ENCODE measurements at regions not wholly inside any gene's neighbourhood (a gene's known extent, or its start where the extent isn't known, plus 50 kb on each side); places are given as distances from the start of the nearest gene placed in this dataset.

- no peak for DNase-seq
These were observed 71.9 kb downstream of the OAT start for GRCh38 chr10:124346831-124347230.

DNA sequence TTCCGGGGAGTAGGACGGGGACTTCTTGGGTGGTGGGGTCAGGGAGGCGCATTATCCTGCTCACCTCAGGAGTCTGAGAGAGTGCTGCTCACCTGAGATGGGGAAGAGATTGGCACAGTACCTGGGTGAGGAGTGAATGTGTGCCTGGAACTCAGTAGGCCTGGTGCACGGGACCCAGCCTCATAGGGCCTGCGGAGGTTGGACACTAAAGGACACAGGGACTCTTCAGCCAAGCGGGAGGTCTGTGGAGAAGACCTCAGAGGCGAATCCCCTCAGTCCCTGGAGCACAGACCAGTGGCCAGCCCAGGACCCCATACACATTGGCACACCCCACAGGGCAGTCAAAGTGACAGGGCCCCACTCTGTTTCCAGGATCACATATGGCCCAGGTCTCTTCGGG is 73.2 kb downstream of the OAT start:
- no peak for DNase-seq

DNA sequence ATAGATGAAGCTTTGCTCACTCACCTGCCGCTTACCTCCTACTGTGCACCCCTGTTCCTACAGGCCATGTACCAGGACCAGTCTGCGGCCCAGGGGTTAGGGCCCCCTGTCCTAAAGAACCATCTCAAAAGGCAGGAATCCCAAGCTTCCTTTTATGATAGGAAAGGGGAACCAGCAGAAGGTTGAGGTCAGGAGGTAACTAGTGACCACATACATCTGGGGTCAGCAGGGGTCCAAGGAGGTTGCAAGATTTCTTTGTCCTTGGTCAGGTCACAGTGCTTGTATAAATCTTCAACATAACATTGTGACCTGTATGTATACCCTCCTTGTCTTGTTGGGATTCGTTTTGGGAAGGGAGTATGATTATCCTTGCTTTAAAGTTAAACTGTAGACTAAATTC is 73.8 kb downstream of the OAT start:
- DNase-seq, result no peak

- DNase-seq, result no peak
These were observed 74.5 kb downstream of the OAT start for GRCh38 chr10:124344266-124344590.

- DNase-seq, result no peak
These were observed 75.1 kb downstream of the OAT start for GRCh38 chr10:124343351-124344265.

GRCh38 chr10:124342821-124343170 is 75.9 kb downstream of the OAT start:
- DNase-seq, result no peak

DNA sequence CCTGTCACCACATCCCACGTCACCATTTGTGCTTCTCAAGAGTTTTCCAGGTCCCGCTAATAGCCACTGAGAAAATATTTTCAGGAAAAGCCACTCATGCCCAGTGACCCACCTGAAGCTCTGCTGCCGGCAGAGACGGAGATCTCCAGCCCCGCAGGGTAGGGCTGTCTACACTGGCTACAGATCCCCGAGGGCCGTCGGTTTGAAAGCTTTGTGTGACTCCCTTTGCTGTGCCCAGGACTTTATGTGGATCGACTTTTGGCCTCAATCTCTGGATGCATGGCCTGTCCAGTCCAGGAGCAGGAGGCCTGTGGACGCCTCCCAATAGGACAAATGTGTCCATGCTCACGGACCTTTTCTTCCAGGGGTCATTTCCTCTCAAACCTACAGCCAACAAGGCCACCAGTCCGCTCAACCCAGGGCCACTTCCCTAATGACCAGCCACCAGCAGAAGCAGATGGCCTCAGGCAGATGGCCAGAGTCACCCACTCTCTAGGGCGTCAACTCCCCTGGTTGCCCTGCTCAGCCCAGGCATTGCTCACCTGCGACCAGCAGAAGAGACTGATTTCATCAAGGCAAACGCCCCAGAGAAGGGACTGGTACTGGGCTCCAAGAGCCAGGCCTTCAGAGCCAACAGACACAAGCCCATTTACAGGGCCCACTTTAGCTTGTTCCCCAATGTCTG is 76.4 kb downstream of the OAT start:
- no peak for DNase-seq

- no peak for DNase-seq
These were observed 77.0 kb downstream of the OAT start for GRCh38 chr10:124341768-124342135.

DNA sequence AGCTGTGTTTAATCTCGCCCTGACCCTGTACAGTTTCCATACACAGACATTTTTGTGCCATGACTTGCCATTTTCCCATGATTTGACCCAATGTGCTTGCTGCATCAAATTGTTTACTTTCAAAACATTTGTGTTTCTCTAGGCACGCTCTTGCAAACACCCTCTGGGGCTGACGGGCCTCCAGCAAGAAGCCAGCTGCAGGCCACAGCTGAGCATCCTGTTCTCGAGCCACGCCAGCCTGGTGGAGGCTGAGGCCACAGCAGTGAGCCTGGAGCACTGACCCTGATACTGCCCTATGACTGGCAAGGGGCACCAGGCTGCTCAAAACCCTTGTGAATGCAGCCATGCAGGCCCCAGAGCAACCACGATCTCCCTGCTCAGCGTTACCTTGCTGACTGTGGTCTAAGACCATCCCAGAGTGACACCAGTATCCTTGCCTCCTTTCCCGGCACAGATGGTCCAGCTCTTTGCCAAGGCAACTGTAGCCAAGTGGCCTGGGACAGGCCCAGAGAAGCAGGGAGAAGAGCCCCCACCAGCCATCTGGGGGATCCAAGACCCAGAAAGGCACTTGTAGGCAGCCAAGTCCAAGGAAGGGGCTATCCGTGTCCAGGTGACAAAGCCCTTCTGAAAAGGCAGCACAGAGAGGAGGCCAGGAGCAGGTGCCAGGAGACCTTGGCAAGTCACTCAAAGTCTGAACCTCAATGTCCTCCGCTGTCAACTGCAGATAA is 78.5 kb downstream of the OAT start:
- no peak for DNase-seq

DNA sequence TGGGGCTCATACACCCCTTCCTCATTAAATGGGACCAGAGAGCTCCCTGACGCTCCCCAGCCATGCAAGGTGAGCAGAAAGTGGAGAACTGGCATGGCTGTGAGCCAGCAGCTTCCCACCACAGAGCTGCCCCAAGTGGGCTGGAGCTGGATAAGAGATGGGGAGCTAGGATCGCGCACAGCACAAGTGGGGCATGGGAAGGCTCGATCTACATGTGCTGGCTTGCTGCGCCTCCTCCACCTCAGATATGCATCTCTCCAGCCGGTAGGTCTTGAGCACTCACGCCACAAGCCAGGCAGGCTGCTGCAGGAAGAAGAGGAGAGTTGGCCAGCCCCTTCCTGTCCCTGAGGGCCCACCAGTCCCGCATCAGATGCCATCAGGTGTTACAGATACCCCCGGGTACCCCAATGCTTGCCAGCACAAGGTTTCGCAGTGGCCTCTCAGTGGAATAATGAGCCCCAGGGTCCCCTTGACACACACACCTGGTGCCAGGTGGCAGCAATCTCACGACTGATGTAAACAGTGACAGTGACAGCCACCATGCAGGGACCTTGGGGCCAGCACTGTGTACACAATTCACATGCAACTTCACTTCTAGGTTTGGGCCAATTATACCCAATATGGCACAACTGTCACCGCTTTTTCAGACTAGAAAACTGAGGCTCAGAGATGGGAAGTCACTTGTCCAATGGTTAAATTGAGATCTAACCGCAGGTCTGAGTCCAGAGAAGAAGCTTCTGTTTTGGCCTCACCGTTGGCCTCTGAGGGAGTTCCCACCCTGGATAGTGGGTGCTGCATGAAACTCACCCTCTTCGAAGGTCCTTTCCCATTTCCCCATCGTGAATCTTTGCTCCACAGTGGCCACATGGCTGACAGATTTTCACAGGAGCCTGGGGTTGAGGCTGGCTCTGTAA is 79.3 kb downstream of the OAT start:
- no peak for DNase-seq

DNA sequence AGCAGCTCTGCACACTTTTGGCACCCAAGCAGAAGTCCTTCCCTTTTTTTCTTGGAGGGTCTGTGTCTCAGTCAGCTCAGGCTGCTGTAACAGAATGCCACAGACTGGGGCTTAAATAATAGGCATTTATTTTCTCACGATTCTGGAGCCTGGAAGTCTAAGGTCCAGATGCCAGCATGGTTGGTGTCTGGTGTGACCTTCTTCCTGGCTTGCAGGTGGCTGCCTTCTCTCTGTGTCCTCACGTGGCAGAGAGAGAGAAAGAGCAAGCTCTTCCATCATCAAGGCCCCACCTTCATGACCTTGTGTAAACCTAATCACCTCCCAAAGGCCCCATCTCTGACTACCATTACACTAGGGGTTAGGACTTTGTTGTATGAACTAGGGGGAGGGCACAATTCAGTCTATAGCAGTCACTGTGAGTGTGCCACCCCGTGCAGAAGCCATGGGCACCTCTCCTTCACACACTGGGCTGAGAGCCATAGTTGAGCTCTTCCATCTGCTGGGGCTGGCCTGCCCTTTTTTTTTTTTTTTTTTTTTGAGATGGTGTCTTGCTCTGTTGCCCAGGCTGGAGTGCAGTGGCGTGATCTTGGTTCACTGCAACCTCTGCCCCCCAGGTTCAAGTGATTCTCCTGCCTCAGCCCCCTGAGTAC is 80.3 kb downstream of the OAT start:
- no peak for DNase-seq

- DNase-seq, result no peak
These were observed 82.5 kb downstream of the OAT start for GRCh38 chr10:124336186-124336585.

DNA sequence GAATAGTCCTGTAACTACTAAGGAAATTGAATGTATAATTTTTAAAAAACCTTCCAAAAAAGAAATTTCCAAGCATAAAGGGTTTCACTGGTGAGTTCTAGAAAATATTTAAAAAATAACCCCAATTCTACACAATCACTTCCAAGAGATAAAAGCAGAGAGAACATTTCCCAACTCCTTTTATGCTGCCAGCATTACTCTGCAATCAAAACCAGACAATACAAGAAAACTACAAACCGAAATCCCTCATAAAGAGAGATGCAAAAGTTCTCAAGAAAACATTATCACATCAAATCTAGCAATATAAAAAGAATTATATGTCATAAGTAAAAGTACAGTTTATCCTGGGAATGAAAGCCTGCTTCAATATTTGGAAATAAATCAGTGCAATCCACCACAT is 84.8 kb downstream of the OAT start:
- DNase-seq, result no peak

DNA sequence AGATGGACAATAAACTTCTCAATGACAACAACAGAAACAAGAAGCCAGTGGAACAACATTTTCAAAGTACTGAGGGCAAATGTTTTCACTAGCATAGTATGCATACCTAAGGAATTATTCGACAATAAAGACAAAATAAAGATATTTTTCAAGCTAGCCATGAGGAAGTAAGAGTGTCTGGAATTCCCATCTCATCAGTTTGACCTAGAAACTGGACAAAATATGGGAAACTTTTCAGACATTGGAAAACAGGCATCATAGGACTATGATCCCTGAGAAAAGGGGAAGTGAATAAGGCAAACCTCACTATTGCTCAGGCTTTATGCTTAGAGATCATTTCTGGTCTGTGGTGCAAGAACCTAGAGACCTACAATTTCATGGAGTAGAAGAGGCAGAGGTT is 86.3 kb downstream of the OAT start:
- DNase-seq, result no peak

GRCh38 chr10:124329941-124330340 is 88.8 kb downstream of the OAT start:
- DNase-seq, result no peak

- DNase-seq, result no peak
These were observed 89.4 kb downstream of the OAT start for GRCh38 chr10:124329362-124329761.

GRCh38 chr10:124328477-124329220 is 90.1 kb downstream of the OAT start:
- DNase-seq, result no peak

DNA sequence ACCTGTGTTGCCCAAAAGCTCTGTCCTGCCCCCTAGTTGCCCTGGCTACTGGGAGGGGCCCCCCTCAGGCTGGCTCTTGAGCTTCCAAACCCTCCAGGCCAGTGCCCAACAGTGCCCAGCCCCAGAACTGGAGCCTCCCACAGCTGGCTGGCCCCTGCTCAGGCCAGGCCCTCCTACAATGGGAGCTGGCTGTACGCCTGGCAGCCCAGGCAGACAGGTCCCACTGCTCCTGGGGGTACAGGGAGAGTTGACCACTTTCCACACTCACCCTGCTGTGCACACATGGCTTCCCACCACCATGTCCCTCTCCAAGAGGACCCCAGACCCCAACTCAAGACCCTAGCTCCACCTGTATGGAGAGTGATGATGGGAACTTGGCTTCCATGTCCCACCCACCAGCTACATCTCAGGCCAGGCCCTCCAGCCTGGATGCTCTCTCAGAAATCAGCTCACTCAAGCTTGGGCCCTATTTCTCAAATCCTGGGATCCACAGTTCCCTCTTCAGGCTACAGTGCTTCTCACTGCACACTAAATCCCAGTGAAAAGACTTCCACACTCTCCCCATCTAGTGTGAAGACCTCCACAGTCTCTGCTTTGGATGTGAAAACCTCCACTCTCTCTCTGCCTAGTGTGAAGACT is 92.6 kb downstream of the OAT start:
- no peak for DNase-seq

- no peak for DNase-seq
These were observed 93.1 kb downstream of the OAT start for GRCh38 chr10:124325633-124325914.

DNA sequence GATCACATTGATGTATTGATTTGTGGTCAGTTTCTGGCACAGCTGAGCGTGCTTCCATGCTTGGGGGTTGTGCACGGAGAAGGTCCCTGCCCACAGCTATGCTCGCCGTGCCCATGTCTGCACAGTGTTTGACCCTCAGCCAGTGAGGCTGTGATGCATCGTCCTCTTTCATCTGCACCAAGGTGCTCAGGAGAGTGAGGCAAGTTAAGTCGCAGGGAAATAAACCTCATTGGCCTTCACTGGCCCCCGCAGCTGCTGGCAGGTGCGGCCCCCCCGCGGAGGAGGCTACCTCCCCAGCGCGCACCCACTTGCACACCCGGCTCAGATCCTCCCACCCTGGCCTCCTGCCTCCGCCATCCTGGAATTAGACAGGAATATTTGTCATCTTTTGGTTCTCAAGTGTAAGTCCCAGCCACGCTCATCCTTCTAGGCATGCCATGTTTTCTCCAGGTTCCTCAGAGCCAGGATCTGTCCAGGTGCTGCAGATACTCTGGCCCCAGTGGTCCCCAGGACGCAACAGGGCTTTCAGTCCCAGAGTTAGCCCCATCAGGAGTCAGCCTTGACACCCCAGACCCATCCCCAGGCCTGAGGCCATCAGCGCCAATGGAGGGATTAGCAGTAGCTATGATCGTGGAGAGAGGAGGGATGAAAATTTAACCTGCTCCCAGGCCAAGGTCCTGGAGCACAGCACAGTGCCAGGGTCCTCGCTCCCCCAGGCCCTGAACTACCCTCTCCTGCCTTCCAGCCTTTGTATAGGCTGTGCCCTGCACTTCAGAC is 93.7 kb downstream of the OAT start:
- no peak for DNase-seq

GRCh38 chr10:124324451-124324850 is 94.3 kb downstream of the OAT start:
- DNase-seq, result no peak

Data from CD4-positive, alpha-beta T cell treated with Interleukin-12 subunit alpha and Interleukin-12 subunit beta, for 1 hour (primary cell).